H9 (cell line): ENCODE measurements at regions not wholly inside any gene's neighbourhood (a gene's known extent, or its start where the extent isn't known, plus 50 kb on each side); places are given as distances from the start of the nearest gene placed in this dataset.
A peak's percentile ranks its signal among the peaks of the same experiment; 100 is the strongest.

Experiments used
- DNase-seq: peaks from one replicate; pipeline ENCODE4 v3.0.0-alpha.2; 2017
- H2AFZ ChIP-seq: one replicate; pipeline ENCODE4 v1.6.1; 2013; ENCODE audit warnings: mild to moderate bottlenecking, low read length, control low read depth, moderate library complexity
- H2AK5ac ChIP-seq: 2 replicates; pipeline ENCODE4 v1.6.1; 2013; ENCODE audit warnings: low read length, control low read depth, mixed read lengths; ENCODE audit not compliant: insufficient read length
- H2BK120ac ChIP-seq: one replicate; pipeline ENCODE4 v1.6.1; 2013; ENCODE audit warnings: low read depth, mild to moderate bottlenecking, low read length, control low read depth, inconsistent platforms; ENCODE audit not compliant: poor library complexity, severe bottlenecking
- H2BK12ac ChIP-seq: 2 replicates; pipeline ENCODE4 v1.6.1; 2013; ENCODE audit warnings: low read length, control low read depth, mixed read lengths, low read depth; ENCODE audit not compliant: insufficient read length
- H2BK15ac ChIP-seq: 2 replicates; pipeline ENCODE4 v1.6.1; 2013; ENCODE audit warnings: low read depth, low read length, control low read depth
- H2BK20ac ChIP-seq: one replicate; pipeline ENCODE4 v1.6.1; 2013; ENCODE audit warnings: low read depth, mild to moderate bottlenecking, low read length, control low read depth, inconsistent platforms; ENCODE audit not compliant: poor library complexity, severe bottlenecking
- H2BK5ac ChIP-seq: 2 replicates; pipeline ENCODE4 v1.6.1; 2013; ENCODE audit warnings: low read length, control low read depth, mixed read lengths; ENCODE audit not compliant: insufficient read length
- H3K14ac ChIP-seq: 2 replicates; pipeline ENCODE4 v1.6.1; 2013; ENCODE audit warnings: low read length, control low read depth; ENCODE audit not compliant: insufficient read depth
- H3K18ac ChIP-seq: 2 replicates; pipeline ENCODE4 v1.6.1; 2013; ENCODE audit warnings: low read depth, mild to moderate bottlenecking, mixed read lengths, low read length, control low read depth; ENCODE audit not compliant: insufficient read length
- H3K23ac ChIP-seq: 2 replicates; pipeline ENCODE4 v1.6.1; 2013; ENCODE audit warnings: low read length, control low read depth, mixed read lengths, low read depth; ENCODE audit not compliant: insufficient read length
- H3K23me2 ChIP-seq: 2 replicates; pipeline ENCODE4 v1.6.1; 2013; ENCODE audit warnings: low read depth, mild to moderate bottlenecking, mixed read lengths, low read length, control low read depth; ENCODE audit not compliant: insufficient read length, poor library complexity, severe bottlenecking
- H3K27ac ChIP-seq: 2 replicates; pipeline ENCODE4 v1.5.1; 2013; ENCODE audit warnings: low read length, control low read depth, mixed read lengths, low read depth; ENCODE audit not compliant: insufficient read length
- H3K27me3 ChIP-seq: 2 replicates; pipeline ENCODE4 v1.6.1; 2013; ENCODE audit warnings: low read length, control low read depth, inconsistent platforms; ENCODE audit not compliant: insufficient read depth
- H3K4ac ChIP-seq: 2 replicates; pipeline ENCODE4 v1.6.1; 2013; ENCODE audit warnings: low read depth, mild to moderate bottlenecking, control low read depth, inconsistent platforms, low read length, moderate library complexity
- H3K4me1 ChIP-seq: 2 replicates; pipeline ENCODE4 v1.6.1; 2013; ENCODE audit warnings: low read length, control low read depth, inconsistent platforms; ENCODE audit not compliant: insufficient read depth
- H3K4me2 ChIP-seq: 2 replicates; pipeline ENCODE4 v1.6.1; 2013; ENCODE audit warnings: low read length, control low read depth, mixed read lengths; ENCODE audit not compliant: insufficient read length, insufficient read depth
- H3K56ac ChIP-seq: 2 replicates; pipeline ENCODE4 v1.6.1; 2013; ENCODE audit warnings: low read depth, mild to moderate bottlenecking, mixed read lengths, low read length, control low read depth; ENCODE audit not compliant: insufficient read length
- H3K79me1 ChIP-seq: 2 replicates; pipeline ENCODE4 v1.6.1; 2013; ENCODE audit warnings: low read depth, mild to moderate bottlenecking, moderate library complexity, low read length, control low read depth, inconsistent platforms; ENCODE audit not compliant: insufficient read depth, poor library complexity, severe bottlenecking
- H3K79me2 ChIP-seq: 2 replicates; pipeline ENCODE4 v1.6.1; 2013; ENCODE audit warnings: low read length, control low read depth, inconsistent platforms; ENCODE audit not compliant: insufficient read depth
- H3K9ac ChIP-seq: 2 replicates; pipeline ENCODE4 v1.6.1; 2013; ENCODE audit warnings: low read length, control low read depth, mixed read lengths; ENCODE audit not compliant: insufficient read length; ENCODE audit errors: extremely low read depth
- H3K9me3 ChIP-seq: one replicate; pipeline ENCODE4 v1.6.1; 2013; ENCODE audit warnings: low read depth, low read length, inconsistent platforms; ENCODE audit not compliant: control insufficient read depth
- H3T11ph ChIP-seq: one replicate; pipeline ENCODE4 v1.6.1; 2013; ENCODE audit warnings: mild to moderate bottlenecking, low read length, control low read depth, inconsistent platforms
- H4K20me1 ChIP-seq: one replicate; pipeline ENCODE4 v1.6.1; 2013; ENCODE audit not compliant: control insufficient read depth, insufficient read length, insufficient read depth
- H4K5ac ChIP-seq: 2 replicates; pipeline ENCODE4 v1.6.1; 2013; ENCODE audit warnings: low read depth, mild to moderate bottlenecking, mixed read lengths, low read length, control low read depth; ENCODE audit not compliant: insufficient read length
- H4K8ac ChIP-seq: replicated peaks from 2 replicates; pipeline ENCODE4 v1.6.1; 2013; ENCODE audit warnings: low read length, control low read depth, mixed read lengths, low read depth; ENCODE audit not compliant: insufficient read length
- H4K91ac ChIP-seq: 2 replicates; pipeline ENCODE4 v1.6.1; 2013; ENCODE audit warnings: low read depth, mild to moderate bottlenecking, moderate library complexity, mixed read lengths, low read length, control low read depth; ENCODE audit not compliant: insufficient read length
- H3K27ac Mint-ChIP-seq, 3 experiments: 2 replicates in 2 of 3; 3 replicates in 1 of 3; pipeline ENCODE4 v1.8.0; 2020 to 2021; ENCODE audit warnings: mixed read lengths in 3 of 3, mild to moderate bottlenecking in 1 of 3, moderate library complexity in 1 of 3
- H3K27me3 Mint-ChIP-seq: 2 replicates; pipeline ENCODE4 v1.8.0; 2021; ENCODE audit warnings: low read depth, mild to moderate bottlenecking, moderate library complexity, mixed read lengths
- H3K36me3 Mint-ChIP-seq, 3 experiments: 2 replicates in 2 of 3; 3 replicates in 1 of 3; pipeline ENCODE4 v1.8.0; 2020 to 2021; ENCODE audit warnings: low read depth in 3 of 3, mixed read lengths in 3 of 3; ENCODE audit not compliant: insufficient read depth in 1 of 3
- H3K4me1 Mint-ChIP-seq, 2 experiments: 2 replicates each; pipeline ENCODE4 v1.8.0; 2020; ENCODE audit warnings: mixed read lengths in 2 of 2
- H3K4me3 Mint-ChIP-seq, 2 experiments: 2 replicates in 1 of 2; 3 replicates in 1 of 2; pipeline ENCODE4 v1.8.0; 2020 to 2021; ENCODE audit warnings: mild to moderate bottlenecking in 2 of 2, mixed read lengths in 2 of 2, moderate library complexity in 1 of 2
- H3K9me3 Mint-ChIP-seq, 2 experiments: 2 replicates in 1 of 2; 3 replicates in 1 of 2; pipeline ENCODE4 v1.8.0; 2020; ENCODE audit warnings: mild to moderate bottlenecking in 2 of 2, mixed read lengths in 2 of 2, moderate library complexity in 1 of 2
- WGBS: extraction: QIAGEN DNeasy Blood & Tissue Kit; methylation state at CpG from one replicate; pipeline ENCODE4 v1.1.7; 2013; ENCODE audit warnings: missing lambda C conversion rate, low lambda C conversion rate, mixed read lengths; ENCODE audit not compliant: insufficient read length; ENCODE audit errors: extremely low coverage; 5-methylcytosine and 5-hydroxymethylcytosine counted together
- TF ChIP-seq, protein P1 (sequence below): fragments of 200-600 bp; sonication (generic); conservative IDR thresholded peaks from 3 replicates; pipeline ENCODE4 v1.8.0; 2021; ENCODE audit warnings: antibody characterized with exemption, mild to moderate bottlenecking

DNA sequence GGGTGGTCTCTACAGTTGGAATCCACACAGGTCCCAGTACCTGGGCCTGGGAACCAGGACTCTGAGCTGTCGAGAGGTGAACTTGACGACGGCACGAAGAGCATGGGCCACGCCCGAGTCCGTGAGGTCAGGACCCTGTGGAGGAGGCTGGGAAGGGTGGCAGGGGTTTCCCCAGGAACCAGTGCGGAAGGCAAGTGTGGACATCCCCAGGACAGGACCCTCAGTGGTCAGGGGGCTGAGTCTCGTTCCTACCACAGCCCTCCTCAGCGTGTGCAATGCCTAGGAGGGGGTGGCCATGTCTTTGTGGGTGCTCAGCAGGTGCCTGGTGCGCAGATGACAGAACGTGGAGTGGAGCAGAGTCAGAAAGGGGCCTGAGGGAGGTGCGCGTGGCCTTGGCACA is 335.6 kb upstream of the SALL3 start:
- Histone ChIP-seq H3K79me1 (no peaks in the 10 kb centered on the region), H2BK120ac (no peak overlapping the region)
- peaks cover 0 to 7% (median 2%) of the 10 kb centered on the region in 3 experiments; a peak in 4 of 7 replicates for H3K36me3 Mint-ChIP-seq

More for the DNA sequence above, 335.6 kb upstream of the SALL3 start:
- Histone ChIP-seq H3K4ac (no peak overlapping the region), H3K27me3 (no peaks in the 10 kb centered on the region), H3K23me2 (no peaks in the 10 kb centered on the region), H3T11ph (no peak overlapping the region), H3K9me3 (no peaks in the 10 kb centered on the region), H2AFZ (no peak overlapping the region), H2BK12ac (no peak overlapping the region), H2AK5ac (no peak overlapping the region), H4K8ac (no peak overlapping the region), H4K91ac (no peak overlapping the region), H2BK15ac (no peak overlapping the region), H4K5ac (no peak overlapping the region), H2BK20ac (no peak overlapping the region), H3K9ac (no peak overlapping the region), H2BK5ac (no peak overlapping the region), H3K14ac (no peak overlapping the region), H4K20me1 (no peaks in the 10 kb centered on the region), H3K56ac (no peak overlapping the region), H3K4me1 (peaks cover 3% of the 10 kb centered on the region; the same call in 1 of the 2 replicates), H3K79me2 (no peaks in the 10 kb centered on the region), H3K27ac (no peak overlapping the region), H3K23ac (no peak overlapping the region), H3K4me2 (no peak overlapping the region), H3K18ac (no peak overlapping the region)
- no peak overlapping the region for H3K4me3 Mint-ChIP-seq
- H3K27ac Mint-ChIP-seq: peak overlapping the region in 1 of 3 experiments; percentile 85; a peak in 1 of 7 replicates
- WGBS: no CpG with 5 or more reads among the region's 14 CpGs
- H3K27me3 Mint-ChIP-seq: peaks cover 2% of the 10 kb centered on the region; the same call in 1 of the 2 replicates
- H3K4me1 Mint-ChIP-seq: peaks cover 4 to 15% of the 10 kb centered on the region in 2 experiments; a peak in 3 of 4 replicates
- peaks cover 8 to 12% of the 10 kb centered on the region in 2 experiments; a peak in 4 of 5 replicates for H3K9me3 Mint-ChIP-seq
- TF ChIP-seq, protein P1, sequence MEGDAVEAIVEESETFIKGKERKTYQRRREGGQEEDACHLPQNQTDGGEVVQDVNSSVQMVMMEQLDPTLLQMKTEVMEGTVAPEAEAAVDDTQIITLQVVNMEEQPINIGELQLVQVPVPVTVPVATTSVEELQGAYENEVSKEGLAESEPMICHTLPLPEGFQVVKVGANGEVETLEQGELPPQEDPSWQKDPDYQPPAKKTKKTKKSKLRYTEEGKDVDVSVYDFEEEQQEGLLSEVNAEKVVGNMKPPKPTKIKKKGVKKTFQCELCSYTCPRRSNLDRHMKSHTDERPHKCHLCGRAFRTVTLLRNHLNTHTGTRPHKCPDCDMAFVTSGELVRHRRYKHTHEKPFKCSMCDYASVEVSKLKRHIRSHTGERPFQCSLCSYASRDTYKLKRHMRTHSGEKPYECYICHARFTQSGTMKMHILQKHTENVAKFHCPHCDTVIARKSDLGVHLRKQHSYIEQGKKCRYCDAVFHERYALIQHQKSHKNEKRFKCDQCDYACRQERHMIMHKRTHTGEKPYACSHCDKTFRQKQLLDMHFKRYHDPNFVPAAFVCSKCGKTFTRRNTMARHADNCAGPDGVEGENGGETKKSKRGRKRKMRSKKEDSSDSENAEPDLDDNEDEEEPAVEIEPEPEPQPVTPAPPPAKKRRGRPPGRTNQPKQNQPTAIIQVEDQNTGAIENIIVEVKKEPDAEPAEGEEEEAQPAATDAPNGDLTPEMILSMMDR: no peak
- no peak for DNase-seq
